ENCODE measurements at regions not wholly inside any gene's neighbourhood (a gene's known extent, or its start where the extent isn't known, plus 50 kb on each side); places are given as distances from the start of the nearest gene placed in this dataset.

GRCh38 chr15:81471151-81471550 is 97.1 kb upstream of the TMC3 start:
- no peak for DNase-seq

- DNase-seq, result no peak
These were observed 95.1 kb upstream of the TMC3 start for GRCh38 chr15:81469154-81469553.

GRCh38 chr15:81466741-81467140 is 92.7 kb upstream of the TMC3 start:
- no peak for DNase-seq

- no peak for DNase-seq
These were observed 80.0 kb upstream of the TMC3 start for GRCh38 chr15:81454024-81454423.

GRCh38 chr15:81450721-81451120 is 76.7 kb upstream of the TMC3 start:
- no peak for DNase-seq

- no peak for DNase-seq
These were observed 75.9 kb upstream of the TMC3 start for GRCh38 chr15:81449836-81450474.

- no peak for DNase-seq
These were observed 69.2 kb upstream of the TMC3 start for GRCh38 chr15:81443040-81443820.

GRCh38 chr15:81442454-81442853 is 68.4 kb upstream of the TMC3 start:
- no peak for DNase-seq

- DNase-seq, result no peak
These were observed 60.8 kb upstream of the TMC3 start for GRCh38 chr15:81434851-81435250.

GRCh38 chr15:81433462-81433861 is 59.4 kb upstream of the TMC3 start:
- DNase-seq, result no peak

GRCh38 chr15:81432179-81432578 is 58.2 kb upstream of the TMC3 start:
- DNase-seq, result no peak

GRCh38 chr15:81427176-81427575 is 53.2 kb upstream of the TMC3 start:
- DNase-seq, result no peak

- DNase-seq, result no peak
These were observed 51.9 kb upstream of the TMC3 start for GRCh38 chr15:81425905-81426304.

Data from Kasumi-1 (cell line).